Posterior vena cava (tissue), 2 donors: ENCODE measurements at regions not wholly inside any gene's neighbourhood (a gene's known extent, or its start where the extent isn't known, plus 50 kb on each side); places are given as distances from the start of the nearest gene placed in this dataset.

Experiments used
- DNase-seq: peaks from one replicate; pipeline ENCODE4 v3.0.0-alpha.2; 2020; ENCODE audit warnings: low spot score
- intact Hi-C, 2 donors: fragments of 100-400 bp; cut with DNase I; formaldehyde crosslinking; loops; one replicate each; pipeline versions ENCODE4 v1.14.1 to v1.14.2; 2022 to 2023
- donor health status: DM: yes; HTN: yes; CAD: no.
- donor health status: DM: yes; HTN: yes; CAD: no.

GRCh38 chr11:26158251-26158650 is 173.7 kb upstream of the ANO3 start:
- DNase-seq = no peak

GRCh38 chr11:26162291-26162690 is 169.6 kb upstream of the ANO3 start:
- intact Hi-C loops = no loop called here
- DNase-seq = no peak

More at GRCh38 chr11:26158251-26158650, 173.7 kb upstream of the ANO3 start:
- intact Hi-C loops = no loop called here

- intact Hi-C loops = no loop called here
- DNase-seq = no peak
Observed at GRCh38 chr11:26186389-26186788, 145.5 kb upstream of the ANO3 start.

- intact Hi-C loops = no loop called here
- no peak for DNase-seq
Observed at GRCh38 chr11:26187639-26188038, 144.3 kb upstream of the ANO3 start.

- intact Hi-C loops = no loop called here
- no peak for DNase-seq
Observed at GRCh38 chr11:26188554-26188953, 143.4 kb upstream of the ANO3 start.

- no peak for DNase-seq
- intact Hi-C loops = no loop called here
Observed at GRCh38 chr11:26191193-26191592, 140.7 kb upstream of the ANO3 start.

GRCh38 chr11:26193694-26194365 is 138.1 kb upstream of the ANO3 start:
- DNase-seq = no peak
- intact Hi-C loops = no loop called here

GRCh38 chr11:26194881-26195280 is 137.0 kb upstream of the ANO3 start:
- intact Hi-C loops = no loop called here
- DNase-seq = no peak

- no peak for DNase-seq
Observed at GRCh38 chr11:26198532-26199096, 133.3 kb upstream of the ANO3 start.

GRCh38 chr11:26199331-26200095 is 132.4 kb upstream of the ANO3 start:
- no peak for DNase-seq
- intact Hi-C loops = no loop called here

More at GRCh38 chr11:26198532-26199096, 133.3 kb upstream of the ANO3 start:
- intact Hi-C loops = no loop called here

- intact Hi-C loops = no loop called here
- no peak for DNase-seq
Observed at GRCh38 chr11:26201411-26201810, 130.5 kb upstream of the ANO3 start.

GRCh38 chr11:26202754-26203153 is 129.2 kb upstream of the ANO3 start:
- no peak for DNase-seq
- intact Hi-C loops = no loop called here

- no peak for DNase-seq
Observed at GRCh38 chr11:26204101-26204500, 127.8 kb upstream of the ANO3 start.

GRCh38 chr11:26204839-26205238 is 127.1 kb upstream of the ANO3 start:
- intact Hi-C loops = no loop called here
- no peak for DNase-seq

More at GRCh38 chr11:26204101-26204500, 127.8 kb upstream of the ANO3 start:
- intact Hi-C loops = no loop called here

GRCh38 chr11:26219183-26220117 is 112.5 kb upstream of the ANO3 start:
- no peak for DNase-seq
- intact Hi-C loops = loop anchor here in 1 of 2 donors (5.0 kb wide), 1 partner anchor 237 kb away; no protein-coding TSS in a partner anchor

- no peak for DNase-seq
- intact Hi-C loops = no loop called here
Observed at GRCh38 chr11:26225646-26226045, 106.3 kb upstream of the ANO3 start.

- DNase-seq = no peak
- intact Hi-C loops = no loop called here
Observed at GRCh38 chr11:26227301-26227746, 104.6 kb upstream of the ANO3 start.

GRCh38 chr11:26227883-26228502 is 103.9 kb upstream of the ANO3 start:
- DNase-seq = no peak

GRCh38 chr11:26228778-26229177 is 103.2 kb upstream of the ANO3 start:
- DNase-seq = no peak
- intact Hi-C loops = no loop called here

More at GRCh38 chr11:26227883-26228502, 103.9 kb upstream of the ANO3 start:
- intact Hi-C loops = no loop called here
